Body of pancreas (tissue), 4 donors: ENCODE measurements at regions not wholly inside any gene's neighbourhood (a gene's known extent, or its start where the extent isn't known, plus 50 kb on each side); places are given as distances from the start of the nearest gene placed in this dataset.

Experiments
- ATAC-seq: fragments of 150-250 bp; one replicate; pipeline ENCODE4 v1.9.1; 2016
- DNase-seq, 4 donors: peaks; one replicate each; pipeline ENCODE4 v3.0.0-alpha.2; 2019
- H3K27ac ChIP-seq, 4 donors: fragments of 200-600 bp; sonication (generic); 1 replicate in 3 of 4; 2 replicates in 1 of 4; pipeline versions ENCODE4 v1.5.1 to v1.6.1; 2016 to 2019; ENCODE audit warnings: mild to moderate bottlenecking in 1 of 4, mixed read lengths in 1 of 4, moderate library complexity in 1 of 4
- H3K27me3 ChIP-seq, 2 donors: fragments of 200-600 bp; sonication (generic); one replicate each; pipeline ENCODE4 v1.6.0; 2016; ENCODE audit warnings: mild to moderate bottlenecking in 1 of 2
- H3K36me3 ChIP-seq, 2 donors: fragments of 200-600 bp; sonication (generic); replicated peaks in 1 of 2; 2 replicates each; pipeline ENCODE4 v1.5.1; 2016; ENCODE audit warnings: low read depth in 2 of 2; ENCODE audit not compliant: insufficient read depth in 1 of 2
- H3K4me1 ChIP-seq: fragments of 200-600 bp; sonication (generic); one replicate; pipeline ENCODE4 v1.6.0; 2016
- H3K4me3 ChIP-seq, 2 donors: fragments of 200-600 bp; sonication (generic); 1 replicate in 1 of 2; 2 replicates in 1 of 2; pipeline ENCODE4 v1.5.1; 2016 to 2019
- H3K9me3 ChIP-seq, 3 donors: fragments of 200-600 bp; sonication (generic); 1 replicate in 2 of 3; 2 replicates in 1 of 3; pipeline ENCODE4 v1.5.1; 2016
- CTCF ChIP-seq, 7 experiments: fragments of 450-650 bp in 4 of 7; fragments of 200-600 bp in 3 of 7; sonication (generic) in 3 of 7; IDR thresholded peaks; one replicate each; pipeline ENCODE4 v1.5.1; 2016 to 2019; ENCODE audit warnings: antibody characterized with exemption in 7 of 7
- POLR2A ChIP-seq, 3 donors: fragments of 450-650 bp; IDR thresholded peaks; one replicate each; pipeline ENCODE4 v1.6.1; 2016; ENCODE audit warnings: antibody characterized with exemption in 3 of 3, mild to moderate bottlenecking in 2 of 3
- WGBS, 2 donors: methylation state at CpG; one replicate each; pipeline ENCODE4 v1.1.5; 2017; 5-methylcytosine and 5-hydroxymethylcytosine counted together
- intact Hi-C: fragments of 100-400 bp; cut with DNase I; formaldehyde crosslinking; loops from one replicate; pipeline ENCODE4 v1.15.1; 2023

- H3K9me3 ChIP-seq: no peaks in the 10 kb centered on the region
- H3K4me1 ChIP-seq: peaks cover 13% of the 10 kb centered on the region
- no peak overlapping the region for H3K27ac ChIP-seq
- no peak for TF ChIP-seq POLR2A (IDR thresholded peaks at IDR 0.05)
- TF ChIP-seq CTCF (IDR thresholded peaks at IDR 0.05): no peak
- WGBS, 2 donors: 80 to 81% methylated on average over 12 of the region's 12 CpGs
- H3K4me3 ChIP-seq: no peak overlapping the region
- no peaks in the 10 kb centered on the region for H3K27me3 ChIP-seq
- H3K36me3 ChIP-seq: no peaks in the 10 kb centered on the region
- DNase-seq (no peak), ATAC-seq (no peak)
- intact Hi-C loops: no loop called here
These were observed 96.1 kb downstream of the VEGFA start for GRCh38 chr6:43865932-43866645.

GRCh38 chr6:43865086-43865485, 95.1 kb downstream of the VEGFA start:
- H3K4me3 ChIP-seq: no peak overlapping the region
- 77 to 84% methylated on average over 4 of the region's 4 CpGs for WGBS, 2 donors
- no peaks in the 10 kb centered on the region for H3K36me3 ChIP-seq
- DNase-seq (no peak), ATAC-seq (no peak)
- no peaks in the 10 kb centered on the region for H3K9me3 ChIP-seq
- peaks cover 17% of the 10 kb centered on the region for H3K4me1 ChIP-seq
- TF ChIP-seq POLR2A (IDR thresholded peaks at IDR 0.05): no peak
- no peak for TF ChIP-seq CTCF (IDR thresholded peaks at IDR 0.05)
- H3K27ac ChIP-seq: no peak overlapping the region
- intact Hi-C loops: no loop called here
- no peaks in the 10 kb centered on the region for H3K27me3 ChIP-seq

- Histone ChIP-seq H3K27ac (no peak overlapping the region), H3K4me3 (no peak overlapping the region), H3K9me3 (no peaks in the 10 kb centered on the region), H3K36me3 (no peaks in the 10 kb centered on the region), H3K27me3 (no peaks in the 10 kb centered on the region), H3K4me1 (peaks cover 11% of the 10 kb centered on the region)
- WGBS, 2 donors: 85 to 86% methylated on average over 2 of the region's 2 CpGs
- intact Hi-C loops: no loop called here
- DNase-seq (no peak), ATAC-seq (no peak)
- TF ChIP-seq CTCF (IDR thresholded peaks at IDR 0.05) (no peak), POLR2A (IDR thresholded peaks at IDR 0.05) (no peak)
These were observed 92.9 kb downstream of the VEGFA start for GRCh38 chr6:43862925-43863324.

- Histone ChIP-seq H3K9me3 (no peaks in the 10 kb centered on the region), H3K27ac (no peak overlapping the region), H3K4me1 (peaks cover 13% of the 10 kb centered on the region), H3K36me3 (no peaks in the 10 kb centered on the region), H3K27me3 (no peaks in the 10 kb centered on the region), H3K4me3 (no peak overlapping the region)
- ATAC-seq: no peak
- TF ChIP-seq POLR2A (IDR thresholded peaks at IDR 0.05) (no peak), CTCF (IDR thresholded peaks at IDR 0.05) (no peak)
- intact Hi-C loops: no loop called here
- WGBS, 2 donors: 50 to 51% methylated on average over 11 to 14 of the region's 14 CpGs
- peak in 1 of 4 donors; percentile 39 for DNase-seq
These were observed 91.3 kb downstream of the VEGFA start for GRCh38 chr6:43861212-43861894.
